ENCODE measurements at regions not wholly inside any gene's neighbourhood (a gene's known extent, or its start where the extent isn't known, plus 50 kb on each side); places are given as distances from the start of the nearest gene placed in this dataset.

DNA sequence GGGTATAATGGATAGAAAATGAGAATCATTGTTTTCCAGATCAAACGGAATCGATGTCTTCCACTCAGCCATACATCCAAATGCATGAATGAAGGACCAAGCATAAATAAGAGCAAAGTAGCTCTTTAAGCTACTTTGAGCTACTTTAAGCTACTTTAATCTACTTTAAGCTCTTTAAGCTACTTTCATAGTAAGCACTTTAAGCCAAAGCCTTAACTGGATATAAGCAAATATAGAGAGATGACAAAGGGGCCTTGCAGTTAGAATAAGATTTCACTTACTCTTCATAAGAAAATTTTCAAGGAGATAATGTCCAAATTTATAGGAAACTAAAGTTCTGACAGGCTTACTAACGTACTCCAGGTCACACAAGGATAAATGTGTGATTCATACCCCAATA, 355.6 kb upstream of the KITLG start:
- no peak for TF ChIP-seq CTCF (conservative IDR thresholded peaks at IDR 0.05)
- no peak for TF ChIP-seq EZH2 (IDR thresholded peaks at IDR 0.05; ENCODE audit: low read depth)
